Dedifferentiated amniotic fluid mesenchymal stem cell (primary cell): ENCODE measurements at regions not wholly inside any gene's neighbourhood (a gene's known extent, or its start where the extent isn't known, plus 50 kb on each side); places are given as distances from the start of the nearest gene placed in this dataset.

ENCODE experiments used
- DNase-seq: peaks from one replicate; pipeline ENCODE4 v3.0.0-alpha.2; 2016; ENCODE audit errors: extremely low spot score

DNA sequence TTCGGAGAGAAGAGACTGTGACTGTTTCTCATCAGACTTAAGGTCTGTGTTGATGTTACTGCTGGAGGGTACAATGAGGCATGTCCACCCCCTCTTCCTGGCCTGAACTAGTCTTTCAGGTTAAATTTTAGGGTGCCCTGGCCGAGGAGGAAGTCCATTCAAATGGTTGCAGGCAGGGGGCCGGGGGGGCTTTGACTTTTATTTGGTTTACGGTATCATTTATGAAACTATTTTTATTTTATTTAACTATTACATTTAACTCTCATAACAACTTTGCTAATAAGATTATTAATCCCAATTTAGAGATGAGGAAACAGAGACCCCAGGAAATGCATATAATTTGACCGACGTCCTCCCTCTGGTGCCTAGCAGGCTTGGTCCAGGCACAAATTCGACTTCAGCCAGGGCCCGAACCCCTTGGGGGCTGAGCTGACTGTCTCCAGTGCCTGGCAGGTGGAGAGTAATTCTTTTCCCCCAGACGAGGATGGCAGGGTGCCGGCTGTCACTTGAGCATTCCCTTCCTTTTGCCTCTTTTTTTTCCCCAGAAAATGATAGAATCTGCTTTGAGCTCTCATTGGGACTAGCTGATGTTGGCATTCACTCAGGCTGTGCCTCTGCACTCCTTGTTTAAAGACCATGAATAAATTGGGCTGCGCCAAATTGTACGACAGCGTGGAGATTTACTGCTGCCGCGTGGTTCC is 255.3 kb upstream of the SALL3 start:
- no peak for DNase-seq

DNA sequence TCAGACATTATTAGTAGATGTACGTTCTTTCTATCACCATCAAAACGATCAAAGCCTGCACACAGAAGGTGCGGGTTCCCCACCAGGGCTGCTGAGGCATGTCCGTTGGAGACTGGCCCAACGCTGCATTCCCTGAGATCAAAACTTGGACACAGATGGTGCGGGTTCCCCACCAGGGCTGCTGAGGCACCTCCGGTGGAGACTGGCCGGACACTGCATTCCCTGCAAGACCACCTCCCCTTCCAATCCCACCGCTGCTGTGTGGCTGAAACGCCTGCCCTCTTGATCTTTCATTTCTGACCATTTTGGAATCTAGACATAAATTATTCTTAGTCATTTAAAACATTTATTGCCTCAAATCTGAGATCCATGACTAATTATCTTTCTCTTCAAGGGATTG is 254.2 kb upstream of the SALL3 start:
- no peak for DNase-seq

DNA sequence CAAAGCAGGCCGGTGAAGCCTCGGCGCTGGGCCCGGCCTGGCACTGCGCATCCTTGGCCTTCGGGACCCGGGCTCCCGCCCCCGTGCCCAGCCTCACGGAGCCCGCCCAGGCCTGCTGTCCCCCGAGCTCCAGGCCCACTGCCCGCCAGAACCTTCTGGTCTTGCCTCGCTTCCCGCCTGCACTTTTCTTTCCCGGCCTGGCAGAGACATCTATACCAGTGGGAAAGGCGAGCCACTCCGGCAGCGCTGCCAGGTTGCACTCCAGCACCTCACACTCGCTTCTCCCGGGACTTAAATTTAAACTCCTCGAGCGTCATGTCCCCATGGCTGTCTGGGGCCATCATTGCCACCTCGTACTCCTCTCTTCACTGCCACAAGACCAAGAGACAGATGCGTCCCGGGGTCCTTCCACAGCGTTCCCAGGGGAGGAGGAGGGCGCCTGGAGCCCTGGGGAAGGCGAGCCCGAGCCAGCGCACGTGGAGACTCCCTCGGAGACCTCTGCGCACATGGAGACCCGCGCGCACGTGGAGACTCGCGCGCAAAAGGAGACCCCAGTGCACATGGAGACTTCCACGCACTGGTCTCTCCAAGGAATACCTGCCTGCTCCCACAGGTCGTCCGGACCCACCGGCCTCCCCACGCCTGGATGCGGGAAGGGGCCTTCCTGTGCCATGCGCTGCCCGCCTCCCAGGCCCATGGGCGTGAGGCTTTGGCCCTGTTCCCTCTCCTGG is 253.1 kb upstream of the SALL3 start:
- no peak for DNase-seq

DNA sequence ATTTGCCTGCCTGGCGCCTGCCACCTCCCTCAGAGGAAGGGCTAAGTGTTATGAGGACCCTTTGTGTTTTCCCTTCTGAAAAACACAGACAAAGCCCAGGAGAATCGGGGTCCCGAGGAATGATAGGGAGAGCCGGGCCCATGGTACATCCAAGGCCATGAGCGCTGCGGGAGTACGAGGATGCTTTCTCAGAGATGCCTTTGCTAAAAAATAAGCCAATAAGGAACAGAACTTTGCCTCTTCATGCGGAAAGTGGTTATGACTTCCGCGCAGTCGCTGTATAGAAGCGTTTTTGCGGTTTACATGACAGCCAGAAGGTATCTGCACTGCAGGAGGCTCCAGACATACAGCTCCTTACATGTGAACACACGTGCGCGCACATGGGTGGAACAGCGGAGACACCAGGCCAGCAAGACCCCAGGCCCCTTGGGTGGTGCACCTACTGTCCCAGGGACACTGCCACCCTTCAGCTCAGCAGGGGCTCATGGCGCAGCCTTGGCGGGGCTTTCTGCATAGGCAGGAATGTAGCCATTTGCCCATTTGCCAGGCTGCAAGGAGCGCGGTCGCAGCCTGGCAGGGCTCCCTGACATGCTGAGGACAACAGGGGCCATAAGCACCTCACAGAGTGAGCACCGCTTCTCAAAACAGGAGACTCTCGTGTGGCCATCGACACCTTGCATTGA is 252.4 kb upstream of the SALL3 start:
- no peak for DNase-seq

DNA sequence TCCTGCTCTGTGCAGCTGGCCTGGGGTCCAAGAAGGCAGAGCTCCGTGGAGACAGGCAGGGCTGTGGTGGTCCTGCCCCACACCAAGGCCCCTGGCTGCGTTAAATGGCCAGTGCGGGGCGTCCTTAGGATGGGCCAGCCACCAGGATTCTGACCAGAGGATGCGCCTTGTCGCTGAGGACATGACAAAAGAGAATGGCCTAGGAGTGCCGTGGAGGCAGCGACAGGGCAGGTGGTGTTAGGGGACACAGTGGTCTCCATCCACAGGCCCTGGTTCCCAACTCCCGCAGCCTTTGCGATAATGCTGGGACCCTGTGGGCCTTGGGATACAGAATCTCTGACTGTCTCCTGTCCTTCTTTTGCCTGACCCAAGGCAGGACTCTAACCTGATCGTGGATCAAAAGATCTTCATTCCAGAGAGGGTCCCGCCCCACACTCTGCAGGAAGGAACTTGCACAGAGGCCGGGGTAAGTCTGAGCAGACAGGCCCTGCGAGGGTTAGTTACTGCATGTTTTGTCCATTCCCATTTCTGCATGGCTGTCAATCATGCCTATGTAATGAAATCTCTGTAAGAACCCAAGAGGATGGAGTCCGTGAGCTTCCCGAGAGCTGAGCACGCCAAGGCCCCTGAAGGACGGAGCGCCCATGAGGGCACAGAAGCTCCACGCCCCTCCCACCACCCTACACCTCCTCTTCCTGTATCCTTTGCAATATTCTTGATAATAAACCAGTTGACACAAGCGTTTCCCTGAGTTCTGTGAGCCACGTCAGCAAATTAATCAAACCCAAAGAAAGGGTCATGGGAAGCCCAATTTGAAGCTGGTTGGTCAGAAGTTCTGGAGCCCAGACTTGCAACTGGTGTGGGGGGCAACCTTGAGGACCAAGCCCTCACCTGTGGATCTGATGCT is 251.5 kb upstream of the SALL3 start:
- no peak for DNase-seq

DNA sequence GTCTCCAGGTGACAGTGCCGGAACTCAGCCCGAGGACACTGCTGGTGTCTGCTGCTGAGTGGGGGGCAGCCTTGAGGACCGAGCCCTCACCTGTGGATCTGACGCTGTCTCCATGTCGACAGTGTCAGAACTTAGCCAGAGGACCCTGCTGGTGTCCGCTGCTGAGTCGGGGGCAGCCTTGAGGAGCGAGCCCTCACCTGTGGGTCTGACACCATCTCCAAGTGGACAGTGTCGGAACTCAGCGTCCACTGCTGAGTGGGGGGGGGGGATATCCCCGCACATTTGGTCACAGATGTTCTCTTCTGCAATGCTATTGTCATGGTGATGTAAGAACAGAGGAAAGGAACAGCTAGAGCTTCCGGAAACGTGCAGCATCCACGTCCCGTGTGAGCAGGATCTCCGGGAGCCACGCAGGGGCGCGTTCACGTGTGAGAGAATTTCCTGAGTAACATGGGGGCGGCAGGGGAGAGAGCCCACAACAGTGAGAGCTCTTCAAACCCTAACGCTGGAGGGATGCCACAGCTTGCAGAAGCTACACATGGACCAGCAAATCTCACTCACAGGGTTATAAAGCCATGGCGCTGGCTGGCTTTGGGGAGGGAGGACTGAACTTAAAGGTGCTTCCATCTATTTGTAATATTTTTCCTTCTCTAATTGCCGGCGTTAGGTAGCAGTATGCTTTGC is 250.7 kb upstream of the SALL3 start:
- no peak for DNase-seq

DNA sequence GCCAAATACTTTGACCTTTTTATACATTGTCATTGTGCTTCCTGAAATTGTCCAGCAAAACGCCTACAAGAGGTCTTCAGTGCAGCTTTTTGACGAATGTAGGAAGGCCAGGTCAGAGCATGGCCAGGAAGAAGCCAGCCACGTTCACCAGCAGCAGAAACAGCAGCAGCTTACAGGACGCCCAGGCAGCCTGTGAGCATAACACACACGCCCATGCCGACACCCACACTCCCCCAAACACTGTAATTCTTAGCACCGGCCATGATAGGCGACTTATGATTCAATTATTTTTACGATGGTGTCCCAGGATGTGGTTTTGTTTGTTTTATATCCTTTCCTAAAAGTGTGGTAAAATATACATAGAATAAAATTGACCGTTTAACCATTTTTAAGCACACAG is 249.1 kb upstream of the SALL3 start:
- no peak for DNase-seq

DNA sequence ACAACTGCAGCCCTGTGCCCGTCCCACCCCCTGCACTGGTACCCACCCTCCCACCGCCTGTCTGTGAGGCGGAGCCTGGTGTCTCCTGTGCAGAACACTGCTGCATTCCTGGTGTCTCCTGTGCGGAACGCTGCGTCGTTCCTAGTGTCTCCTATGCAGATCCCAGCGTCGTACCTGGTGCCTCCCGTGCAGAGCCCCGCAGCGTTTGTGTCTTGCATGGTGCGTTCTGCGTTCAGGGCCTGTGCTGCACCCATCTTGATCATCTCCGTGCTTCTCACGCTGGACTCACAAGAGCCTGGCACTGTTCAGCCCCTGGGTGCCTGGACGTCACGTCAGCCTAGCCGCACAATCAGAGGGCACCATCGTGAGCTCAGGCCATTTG is 248.6 kb upstream of the SALL3 start:
- no peak for DNase-seq

DNA sequence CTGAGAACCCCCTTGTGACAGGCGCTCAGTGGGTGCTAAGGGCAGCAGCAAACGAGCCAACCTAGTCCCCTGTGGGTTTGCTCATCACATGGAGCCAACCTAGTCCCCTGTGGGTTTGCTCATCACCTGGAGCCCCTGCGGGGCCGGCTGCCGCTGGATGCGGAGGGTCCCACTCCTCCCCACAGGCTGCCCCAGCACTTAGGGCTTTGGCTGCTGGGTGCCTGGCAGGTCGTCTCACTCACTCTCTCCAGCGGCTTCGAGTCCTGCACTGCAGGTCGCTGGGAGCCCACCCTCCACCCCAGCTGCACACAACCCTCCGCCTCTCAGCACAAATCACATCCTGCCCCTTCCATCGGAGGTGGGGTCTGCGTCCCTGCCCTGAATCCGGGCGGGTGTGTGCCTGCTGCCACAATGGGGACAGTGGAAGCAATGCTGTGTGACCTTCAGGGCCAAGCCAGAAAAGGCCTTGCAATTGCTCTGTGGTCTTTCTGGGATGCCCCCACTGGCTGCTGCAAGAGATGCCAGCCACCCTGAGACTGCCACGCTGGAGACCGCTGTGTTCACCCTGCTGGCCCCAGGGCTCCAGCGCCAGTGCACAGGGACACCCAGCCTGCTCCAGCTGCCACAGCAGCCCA is 248.1 kb upstream of the SALL3 start:
- no peak for DNase-seq

DNA sequence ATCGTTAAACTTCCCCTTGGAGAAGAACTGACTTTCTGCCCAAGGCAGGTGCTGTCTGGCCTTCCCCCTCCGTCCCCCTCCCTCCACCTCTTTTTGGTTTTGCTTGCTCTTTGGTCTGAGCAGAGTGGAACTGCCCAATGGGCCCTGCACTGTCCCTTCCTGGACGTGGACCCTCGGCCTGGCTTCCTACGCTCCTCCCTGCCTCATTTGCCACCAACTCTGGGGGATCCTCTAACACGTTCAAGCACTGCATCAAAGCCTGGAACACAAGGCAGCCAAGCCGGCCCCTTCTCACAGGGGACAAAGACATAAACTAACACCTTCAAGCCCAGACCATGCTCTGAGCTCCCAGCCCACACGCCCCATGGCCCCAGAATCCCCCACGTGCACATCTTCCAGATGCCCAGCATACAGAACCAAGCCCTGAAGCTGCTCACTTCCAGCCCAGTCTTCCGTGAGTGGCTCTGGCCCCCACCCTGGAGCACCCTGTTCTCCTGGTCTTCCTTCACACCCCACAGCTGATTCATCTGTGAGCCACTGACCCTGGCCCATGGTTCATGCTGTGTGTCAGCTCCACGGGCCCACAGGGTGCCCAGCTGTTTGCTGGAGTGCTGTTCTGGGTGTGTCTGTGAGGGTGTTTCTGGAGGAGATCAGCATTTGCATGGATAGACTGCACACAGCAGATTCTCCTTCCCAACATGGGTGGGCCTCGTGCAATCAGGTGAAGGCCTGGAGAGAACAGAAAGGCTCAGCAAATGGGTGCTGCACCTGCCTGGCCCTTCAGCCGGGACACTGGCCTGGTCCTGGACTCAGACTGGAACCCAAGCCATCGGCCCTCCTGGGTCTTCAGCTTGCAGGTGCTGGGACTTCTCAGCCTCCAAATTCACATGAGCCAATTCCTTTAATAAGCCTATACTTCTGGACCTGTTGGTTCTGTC is 247.1 kb upstream of the SALL3 start:
- no peak for DNase-seq

DNA sequence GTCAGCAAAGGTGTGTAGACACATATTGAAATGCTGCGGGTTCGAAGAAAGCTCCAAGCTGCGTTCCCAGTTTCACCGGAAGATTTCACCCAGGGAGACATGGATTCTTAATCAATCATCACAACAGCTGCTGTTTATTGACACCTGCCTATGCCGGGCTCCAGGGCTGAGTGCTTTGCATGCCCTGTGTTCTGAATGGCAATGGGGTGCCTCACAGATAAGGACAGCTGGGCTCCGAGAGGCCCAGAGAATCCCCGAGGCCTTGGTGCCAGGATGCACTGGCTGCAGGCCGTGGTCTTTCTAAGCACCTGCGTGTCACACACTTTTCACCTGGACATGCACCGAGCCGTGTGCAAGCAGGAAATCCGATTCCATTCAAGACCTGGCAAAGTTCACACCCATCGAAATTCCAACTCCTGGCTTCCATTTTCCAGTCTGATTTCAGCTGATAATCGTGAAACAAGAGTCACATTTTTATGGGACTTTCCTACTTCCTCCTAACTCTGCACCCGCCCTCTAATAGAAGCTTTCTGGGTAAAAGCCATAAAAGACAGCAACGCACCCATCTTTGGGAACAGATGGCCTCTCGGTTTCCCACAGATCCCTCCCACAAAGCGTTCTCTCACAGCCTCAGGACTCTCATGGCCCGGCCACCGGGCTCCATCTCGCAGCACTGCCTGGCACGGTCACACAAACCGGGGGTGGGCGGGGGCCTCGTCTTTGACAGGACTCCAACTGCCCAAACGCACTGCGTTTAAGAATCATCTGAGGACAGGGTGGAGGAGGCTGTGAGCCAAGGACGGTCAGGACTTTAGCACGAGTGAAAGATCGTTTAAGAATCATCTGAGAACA is 245.6 kb upstream of the SALL3 start:
- DNase-seq, result no peak

DNA sequence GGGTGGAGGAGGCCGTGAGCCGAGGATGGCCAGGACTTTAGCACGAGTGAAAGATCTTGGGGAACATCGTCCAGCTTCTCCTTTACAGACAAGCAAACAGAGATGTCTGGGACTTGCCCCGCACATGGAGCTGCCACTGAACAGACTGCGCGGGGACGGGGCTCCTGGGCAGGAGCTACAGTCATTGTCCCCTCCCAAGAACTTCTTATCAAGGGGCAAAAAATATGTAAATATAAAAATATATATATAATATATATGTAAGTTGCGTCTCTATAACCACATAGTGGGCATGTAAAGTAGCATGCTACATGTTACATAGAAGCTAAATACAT is 245.0 kb upstream of the SALL3 start:
- no peak for DNase-seq

DNA sequence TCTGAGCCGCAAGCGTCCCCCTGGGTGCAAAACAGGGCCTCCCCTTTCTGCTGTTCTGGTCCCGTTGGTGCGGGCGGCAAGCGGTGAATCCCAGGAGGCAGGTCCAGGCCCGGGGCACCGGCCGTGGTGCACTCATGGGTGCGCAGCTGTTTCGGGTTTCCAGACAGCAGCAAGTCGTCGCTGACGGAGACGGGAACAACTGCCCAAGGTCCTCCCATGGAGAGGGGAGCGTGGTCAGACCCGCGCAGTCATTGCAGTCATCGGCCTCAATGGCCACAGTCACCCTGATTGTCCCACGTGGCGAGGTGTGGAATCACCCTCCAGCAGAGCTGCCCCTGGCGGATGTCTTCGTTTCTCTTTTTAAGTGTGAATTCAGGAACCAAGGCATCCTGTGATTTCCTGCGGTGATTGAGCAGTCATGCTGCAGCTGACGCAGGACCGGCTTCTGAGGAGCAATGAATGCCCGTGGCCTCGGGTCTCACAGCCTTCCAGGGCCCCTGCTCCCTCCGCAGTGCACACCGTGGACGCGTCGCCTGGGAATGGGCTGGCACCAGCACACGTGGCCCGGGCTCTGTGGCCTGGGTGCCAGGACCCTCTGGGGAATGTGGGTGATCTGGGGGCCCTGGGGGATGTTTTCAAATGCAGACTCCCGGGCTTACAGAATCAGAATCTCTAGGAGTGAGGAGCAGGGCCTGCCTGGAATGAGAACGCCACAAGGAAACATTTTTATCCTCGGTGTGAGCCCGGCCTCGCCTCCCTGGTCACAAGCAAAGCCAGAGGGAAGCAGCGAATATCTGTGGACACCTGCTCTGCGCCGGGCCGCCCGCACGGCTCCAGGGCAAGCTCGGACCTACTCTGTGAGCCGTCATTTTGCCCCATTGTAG is 244.2 kb upstream of the SALL3 start:
- DNase-seq, result no peak

DNA sequence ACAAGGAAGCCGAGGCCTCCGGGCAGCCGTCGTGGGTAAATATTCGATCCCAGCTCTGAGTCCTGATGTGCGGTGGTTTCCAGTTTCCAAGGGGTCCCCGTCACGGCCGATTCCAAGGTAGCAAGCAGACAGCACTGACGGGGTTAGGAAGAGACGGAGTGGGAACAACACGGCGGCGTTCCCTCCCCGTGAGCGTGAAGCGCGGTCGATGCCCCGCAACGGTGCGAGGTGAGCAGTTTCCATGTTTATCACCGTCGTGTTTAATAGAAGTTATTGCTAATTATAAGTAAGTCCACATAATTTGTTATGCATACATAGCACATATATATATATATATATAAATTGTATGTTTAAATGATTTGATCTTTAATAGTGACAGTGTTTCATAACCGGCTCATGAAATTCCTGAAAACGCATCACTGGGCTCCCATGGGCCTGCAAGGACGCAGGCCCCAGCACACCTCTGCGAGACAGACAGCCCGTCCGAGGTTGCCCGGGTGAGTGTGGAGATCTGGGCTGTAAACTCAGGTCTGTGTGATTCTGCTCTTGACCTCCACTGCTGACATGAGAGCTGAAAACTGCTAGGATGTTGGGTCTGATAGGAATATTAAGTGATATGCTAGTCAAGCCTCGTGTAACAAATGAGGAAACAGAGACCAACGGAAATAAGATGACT is 243.5 kb upstream of the SALL3 start:
- DNase-seq, result no peak

DNA sequence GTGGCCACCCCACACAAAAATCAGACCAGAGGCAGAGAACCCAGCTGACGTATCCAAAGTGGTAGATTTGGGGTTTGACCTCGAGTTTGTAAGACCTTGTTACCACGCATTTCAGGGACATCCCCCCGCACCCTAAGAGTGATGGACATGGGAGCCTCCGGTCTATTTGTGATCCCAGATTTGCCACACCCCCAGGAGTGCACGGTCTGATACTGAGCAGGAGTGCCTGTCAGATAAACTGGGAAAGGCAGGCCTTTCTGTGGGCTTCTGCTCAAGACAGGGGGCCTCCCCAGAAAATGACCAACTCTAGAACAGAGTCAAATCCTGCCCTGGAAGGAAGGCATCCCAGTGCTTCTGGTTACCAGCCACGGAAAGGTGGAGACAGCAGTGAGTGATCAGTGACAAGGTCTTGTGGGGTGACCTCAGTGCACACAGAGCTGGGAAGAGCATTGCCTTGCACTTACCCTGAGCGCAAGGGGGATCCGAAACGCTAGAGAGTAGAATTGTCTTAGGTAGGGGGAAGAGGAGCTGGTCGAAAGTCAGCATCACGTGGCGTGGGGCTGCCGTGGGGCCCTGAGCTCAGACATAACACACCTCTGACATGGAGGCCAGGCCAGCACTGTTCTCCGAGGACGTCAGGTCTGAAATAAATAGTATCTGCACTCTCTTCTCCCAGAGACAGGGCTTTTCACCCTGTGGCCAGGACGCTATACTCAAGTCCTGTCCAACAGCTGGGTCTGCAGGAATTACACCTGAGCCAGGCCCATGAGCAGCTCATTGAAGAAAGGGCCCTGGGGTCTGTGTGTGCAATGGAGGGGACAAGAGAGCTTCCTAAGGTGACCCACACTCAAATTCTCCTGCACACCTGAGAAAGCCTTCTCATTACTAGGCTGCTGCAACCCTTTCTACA is 242.4 kb upstream of the SALL3 start:
- no peak for DNase-seq

DNA sequence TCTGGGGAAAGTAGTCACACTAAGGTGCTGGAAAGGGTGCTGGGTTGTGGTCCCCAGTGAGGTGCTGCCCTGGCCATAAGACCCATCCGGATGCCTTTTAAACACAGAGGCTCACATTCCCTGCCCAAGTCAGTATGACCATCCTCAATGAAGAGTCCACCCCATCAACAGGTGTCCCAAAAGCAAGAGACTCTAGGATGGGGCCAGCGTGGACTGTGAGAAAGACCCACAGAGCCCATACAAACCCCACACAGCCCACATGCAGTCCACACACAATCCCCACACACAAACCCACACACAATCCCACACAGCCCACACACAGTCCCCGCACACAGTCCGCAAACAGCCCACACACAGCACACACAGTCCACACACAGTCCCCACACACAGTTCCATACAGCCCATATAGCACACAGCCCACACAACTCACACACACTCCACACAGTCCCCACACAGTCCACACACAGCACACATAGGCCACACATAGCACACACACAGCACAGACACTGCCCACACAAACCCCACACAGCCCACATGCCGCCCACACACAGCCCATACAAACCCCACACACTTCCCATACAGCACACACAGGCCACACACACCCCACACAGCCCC is 241.4 kb upstream of the SALL3 start:
- DNase-seq, result no peak
